Keratinocyte (primary cell): ENCODE measurements at regions not wholly inside any gene's neighbourhood (a gene's known extent, or its start where the extent isn't known, plus 50 kb on each side); places are given as distances from the start of the nearest gene placed in this dataset.

Experiments
- DNase-seq: peaks from one replicate; pipeline ENCODE4 v3.0.0-alpha.2; 2011; ENCODE audit warnings: low read depth, missing footprints, low spot score
- FAIRE-seq: peaks from 2 replicates; lab custom pipeline; 2011; peaks lifted over from hg19 to GRCh38; lab: Jason Lieb, UNC
- H2AFZ ChIP-seq: 2 replicates; pipeline ENCODE4 v1.6.0; 2012; ENCODE audit warnings: low read length, control low read depth, inconsistent platforms; ENCODE audit not compliant: control insufficient read depth
- H3K27ac ChIP-seq: 2 replicates; pipeline ENCODE4 v1.5.1; 2011; ENCODE audit warnings: low read length; ENCODE audit not compliant: control insufficient read depth, insufficient read depth
- H3K27me3 ChIP-seq: 3 replicates; pipeline ENCODE4 v1.6.0; 2011; ENCODE audit warnings: low read length; ENCODE audit not compliant: control insufficient read depth, insufficient read depth; ENCODE audit errors: extremely low read depth
- H3K36me3 ChIP-seq, 2 experiments: 2 replicates in 1 of 2; 3 replicates in 1 of 2; pipeline ENCODE4 v1.5.1; 2011; ENCODE audit warnings: low read length in 2 of 2, mild to moderate bottlenecking in 1 of 2; ENCODE audit not compliant: control insufficient read depth in 2 of 2, insufficient read depth in 2 of 2; ENCODE audit errors: extremely low read depth in 1 of 2
- H3K4me1 ChIP-seq: 3 replicates; pipeline ENCODE4 v1.5.1; 2011; ENCODE audit warnings: low read length; ENCODE audit not compliant: control insufficient read depth, insufficient read depth; ENCODE audit errors: extremely low read depth
- H3K4me2 ChIP-seq: 3 replicates; pipeline ENCODE4 v1.6.0; 2011; ENCODE audit warnings: low read depth, low read length; ENCODE audit not compliant: control insufficient read depth, insufficient read depth; ENCODE audit errors: extremely low read depth
- H3K4me3 ChIP-seq, 3 experiments: fragments of 200-600 bp in 1 of 3; sonication (generic) in 1 of 3; 2 replicates in 2 of 3; 3 replicates in 1 of 3; pipeline ENCODE4 v1.5.1; 2011 to 2016; ENCODE audit warnings: low read length in 3 of 3, mild to moderate bottlenecking in 3 of 3, control low read depth in 2 of 3, inconsistent platforms in 1 of 3, low read depth in 1 of 3, mixed read lengths in 1 of 3, mixed run types in 1 of 3, moderate library complexity in 1 of 3; ENCODE audit not compliant: control insufficient read depth in 2 of 3, insufficient read depth in 2 of 3; ENCODE audit errors: extremely low read depth in 1 of 3
- H3K79me2 ChIP-seq: 2 replicates; pipeline ENCODE4 v1.6.0; 2012; ENCODE audit warnings: low read length; ENCODE audit not compliant: control insufficient read depth, insufficient read depth
- H3K9ac ChIP-seq: 3 replicates; pipeline ENCODE4 v1.6.0; 2011; ENCODE audit warnings: low read length; ENCODE audit not compliant: control insufficient read depth, insufficient read depth; ENCODE audit errors: extremely low read depth
- H3K9me1 ChIP-seq: 3 replicates; pipeline ENCODE4 v1.6.0; 2011; ENCODE audit warnings: low read length; ENCODE audit not compliant: control insufficient read depth, insufficient read depth; ENCODE audit errors: extremely low read depth
- H3K9me3 ChIP-seq: 2 replicates; pipeline ENCODE4 v1.5.1; 2012; ENCODE audit warnings: low read depth, low read length; ENCODE audit not compliant: control insufficient read depth
- H4K20me1 ChIP-seq: 3 replicates; pipeline ENCODE4 v1.6.0; 2011; ENCODE audit warnings: low read length; ENCODE audit not compliant: control insufficient read depth, insufficient read depth; ENCODE audit errors: extremely low read depth
- CTCF ChIP-seq, 3 experiments: IDR thresholded peaks in 1 of 3; conservative IDR thresholded peaks in 1 of 3; optimal IDR thresholded peaks in 1 of 3; 2 replicates in 2 of 3; 3 replicates in 1 of 3; pipeline versions ENCODE3 to v1.5.1; 2011; ENCODE audit warnings: low read length in 3 of 3, mild to moderate bottlenecking in 3 of 3, moderate library complexity in 2 of 3, control low read depth in 1 of 3, inconsistent platforms in 1 of 3; ENCODE audit not compliant: insufficient read depth in 2 of 3; ENCODE audit errors: extremely low read depth in 1 of 3
- EZH2 ChIP-seq: IDR thresholded peaks from one replicate; pipeline ENCODE4 v1.6.1; 2012; ENCODE audit warnings: inconsistent platforms, mild to moderate bottlenecking, low read length, moderate library complexity
- dilution Hi-C: fragments of 300-500 bp; cut with MboI; formaldehyde crosslinking; loops from one replicate; pipeline ENCODE4 v1.7.0; 2020; ENCODE audit warnings: low sequenced_read_pairs; ENCODE audit not compliant: extremely low pct_ligation_motif_present

GRCh38 chr7:21128062-21128817 lies 299.6 kb upstream of the SP4 start:
- FAIRE-seq (peak; percentile 91), DNase-seq (no peak)
- Histone ChIP-seq H2AFZ (no peak overlapping the region), H3K9me1 (peaks cover 2% of the 10 kb centered on the region), H3K9ac (no peak overlapping the region), H3K4me3 (no peak overlapping the region), H4K20me1 (no peaks in the 10 kb centered on the region), H3K9me3 (no peaks in the 10 kb centered on the region), H3K27me3 (no peaks in the 10 kb centered on the region), H3K4me1 (peaks cover 23% of the 10 kb centered on the region), H3K4me2 (no peak overlapping the region), H3K79me2 (no peaks in the 10 kb centered on the region), H3K27ac (no peak overlapping the region), H3K36me3 (no peaks in the 10 kb centered on the region)
- TF ChIP-seq CTCF (optimal IDR thresholded peaks at IDR 0.05 in 1 of 3, IDR thresholded peaks at IDR 0.05 in 1 of 3, conservative IDR thresholded peaks at IDR 0.05 in 1 of 3; ENCODE audit: extremely low read depth in 1 of 3, insufficient read depth in 2 of 3, low read length in 3 of 3) (no peak), EZH2 (no peak)
- dilution Hi-C loops: no loop called here

- dilution Hi-C loops: no loop called here
- Histone ChIP-seq H3K9me3 (no peaks in the 10 kb centered on the region), H3K4me2 (no peak overlapping the region), H3K9ac (no peak overlapping the region), H2AFZ (no peak overlapping the region), H3K4me3 (no peak overlapping the region), H4K20me1 (no peaks in the 10 kb centered on the region), H3K27me3 (no peaks in the 10 kb centered on the region), H3K4me1 (peaks cover 8% of the 10 kb centered on the region), H3K36me3 (no peaks in the 10 kb centered on the region), H3K9me1 (peaks cover 2% of the 10 kb centered on the region), H3K27ac (no peak overlapping the region), H3K79me2 (no peaks in the 10 kb centered on the region)
- no peak for DNase-seq
- FAIRE-seq: no peak
- TF ChIP-seq CTCF (optimal IDR thresholded peaks at IDR 0.05 in 1 of 3, IDR thresholded peaks at IDR 0.05 in 1 of 3, conservative IDR thresholded peaks at IDR 0.05 in 1 of 3; ENCODE audit: extremely low read depth in 1 of 3, insufficient read depth in 2 of 3, low read length in 3 of 3) (no peak), EZH2 (no peak)
Measured at GRCh38 chr7:21131897-21132296, 296.0 kb upstream of the SP4 start.
